DOHH2 (cell line): ENCODE measurements at regions not wholly inside any gene's neighbourhood (a gene's known extent, or its start where the extent isn't known, plus 50 kb on each side); places are given as distances from the start of the nearest gene placed in this dataset.

Experiments
- H3F3A ChIP-seq: fragments of 200-600 bp; sonication (generic), shearing (Covaris generic); 2 replicates; pipeline ENCODE4 v1.6.0; 2016; ENCODE audit warnings: antibody characterized with exemption, mild to moderate bottlenecking; ENCODE audit not compliant: control insufficient read depth, insufficient read depth
- H3K27ac ChIP-seq: fragments of 200-600 bp; sonication (generic); 2 replicates; pipeline ENCODE4 v1.5.1; 2014; ENCODE audit warnings: low read depth, mild to moderate bottlenecking, low read length, moderate library complexity
- H3K27me3 ChIP-seq: fragments of 200-600 bp; sonication (generic); 2 replicates; pipeline ENCODE4 v1.6.1; 2014; ENCODE audit warnings: mild to moderate bottlenecking, low read length, mixed read lengths; ENCODE audit not compliant: control insufficient read depth
- H3K36me3 ChIP-seq: fragments of 200-600 bp; sonication (generic); 2 replicates; pipeline ENCODE4 v1.6.1; 2014; ENCODE audit warnings: mild to moderate bottlenecking, low read length, moderate library complexity, mixed read lengths; ENCODE audit not compliant: control insufficient read depth
- H3K4me1 ChIP-seq: fragments of 200-600 bp; sonication (generic); 2 replicates; pipeline ENCODE4 v1.6.1; 2014; ENCODE audit warnings: mild to moderate bottlenecking, low read length, mixed read lengths; ENCODE audit not compliant: control insufficient read depth
- H3K4me2 ChIP-seq: fragments of 200-600 bp; sonication (generic); 2 replicates; pipeline ENCODE4 v1.6.0; 2014; ENCODE audit warnings: mild to moderate bottlenecking, low read length, moderate library complexity
- H3K4me3 ChIP-seq: fragments of 200-600 bp; sonication (generic); 2 replicates; pipeline ENCODE4 v1.5.1; 2014; ENCODE audit warnings: mild to moderate bottlenecking, low read length, mixed read lengths
- H3K79me2 ChIP-seq: fragments of 200-600 bp; sonication (generic); 2 replicates; pipeline ENCODE4 v1.6.1; 2014; ENCODE audit warnings: mild to moderate bottlenecking, low read length, mixed read lengths; ENCODE audit not compliant: control insufficient read depth
- H3K9me2 ChIP-seq: fragments of 200-600 bp; sonication (generic); replicated peaks from 2 replicates; pipeline ENCODE4 v1.6.1; 2014; ENCODE audit warnings: mild to moderate bottlenecking, low read length, mixed read lengths; ENCODE audit not compliant: control insufficient read depth
- H3K9me3 ChIP-seq: fragments of 200-600 bp; sonication (generic); 2 replicates; pipeline ENCODE4 v1.6.1; 2014; ENCODE audit warnings: antibody characterized with exemption, low read length, mixed read lengths; ENCODE audit not compliant: control insufficient read depth, insufficient read depth
- H4K20me1 ChIP-seq: fragments of 200-600 bp; sonication (generic); 2 replicates; pipeline ENCODE4 v1.6.0; 2014; ENCODE audit warnings: low read depth, mild to moderate bottlenecking, antibody characterized with exemption, low read length, moderate library complexity; ENCODE audit not compliant: control insufficient read depth, insufficient read depth
- EZH2phosphoT487 ChIP-seq: fragments of 200-600 bp; sonication (generic); IDR thresholded peaks from 2 replicates; pipeline ENCODE4 v1.6.1; 2017; ENCODE audit warnings: borderline replicate concordance, mild to moderate bottlenecking, antibody characterized with exemption, low read length, moderate library complexity, mixed read lengths
- TF ChIP-seq, protein P1 (sequence below): fragments of 200-600 bp; sonication (generic); IDR thresholded peaks from one replicate; pipeline ENCODE4 v1.5.1; 2014; ENCODE audit warnings: antibody characterized with exemption, mild to moderate bottlenecking, low read depth, low read length; ENCODE audit not compliant: poor library complexity, severe bottlenecking

DNA sequence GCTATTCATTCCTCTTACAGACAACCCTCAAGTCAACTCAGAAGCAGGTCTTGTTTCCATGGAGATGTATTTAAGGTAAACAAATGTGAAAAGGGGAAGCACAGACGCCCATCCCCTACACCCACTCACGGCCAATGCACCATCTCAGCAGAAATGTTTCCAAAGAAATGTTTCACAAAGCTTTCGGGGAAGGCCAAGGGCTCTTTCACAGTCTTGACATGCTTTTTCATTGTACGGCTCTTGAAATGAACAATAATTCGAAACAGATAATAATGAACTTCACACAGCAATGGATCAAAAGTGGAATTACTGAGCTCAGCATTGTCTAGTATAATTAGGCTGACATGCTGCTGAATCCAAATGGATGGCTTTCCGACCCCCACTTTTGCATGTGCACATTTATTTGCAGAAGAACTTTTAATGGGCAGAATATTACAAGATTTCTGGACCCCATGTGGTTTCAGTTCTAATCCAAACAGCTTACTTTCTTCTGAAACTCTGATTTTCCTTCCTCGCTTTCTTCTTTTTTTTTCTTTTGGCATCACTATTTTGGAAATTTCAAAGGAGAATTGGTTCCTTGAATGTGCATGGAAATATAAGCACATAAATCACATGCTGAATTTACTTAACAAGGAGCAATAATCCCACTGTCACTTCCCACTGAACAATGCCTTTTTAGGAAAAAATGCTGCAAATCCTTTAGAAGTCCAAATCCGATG is 160.9 kb downstream of the SMIM20 start:
- no peaks in the 10 kb centered on the region for H3F3A ChIP-seq
- no peaks in the 10 kb centered on the region for H3K9me2 ChIP-seq
- H3K27ac ChIP-seq: no peak overlapping the region
- TF ChIP-seq EZH2phosphoT487: no peak
- TF ChIP-seq, protein P1, sequence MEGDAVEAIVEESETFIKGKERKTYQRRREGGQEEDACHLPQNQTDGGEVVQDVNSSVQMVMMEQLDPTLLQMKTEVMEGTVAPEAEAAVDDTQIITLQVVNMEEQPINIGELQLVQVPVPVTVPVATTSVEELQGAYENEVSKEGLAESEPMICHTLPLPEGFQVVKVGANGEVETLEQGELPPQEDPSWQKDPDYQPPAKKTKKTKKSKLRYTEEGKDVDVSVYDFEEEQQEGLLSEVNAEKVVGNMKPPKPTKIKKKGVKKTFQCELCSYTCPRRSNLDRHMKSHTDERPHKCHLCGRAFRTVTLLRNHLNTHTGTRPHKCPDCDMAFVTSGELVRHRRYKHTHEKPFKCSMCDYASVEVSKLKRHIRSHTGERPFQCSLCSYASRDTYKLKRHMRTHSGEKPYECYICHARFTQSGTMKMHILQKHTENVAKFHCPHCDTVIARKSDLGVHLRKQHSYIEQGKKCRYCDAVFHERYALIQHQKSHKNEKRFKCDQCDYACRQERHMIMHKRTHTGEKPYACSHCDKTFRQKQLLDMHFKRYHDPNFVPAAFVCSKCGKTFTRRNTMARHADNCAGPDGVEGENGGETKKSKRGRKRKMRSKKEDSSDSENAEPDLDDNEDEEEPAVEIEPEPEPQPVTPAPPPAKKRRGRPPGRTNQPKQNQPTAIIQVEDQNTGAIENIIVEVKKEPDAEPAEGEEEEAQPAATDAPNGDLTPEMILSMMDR: no peak
- no peaks in the 10 kb centered on the region for H3K9me3 ChIP-seq
- H3K27me3 ChIP-seq: peaks cover 45% of the 10 kb centered on the region
- H3K4me3 ChIP-seq: no peak overlapping the region
- H3K4me2 ChIP-seq: no peak overlapping the region
- H3K4me1 ChIP-seq: peaks cover 4% of the 10 kb centered on the region; the same call in 1 of the 2 replicates
- H4K20me1 ChIP-seq: no peaks in the 10 kb centered on the region
- no peaks in the 10 kb centered on the region for H3K79me2 ChIP-seq
- no peaks in the 10 kb centered on the region for H3K36me3 ChIP-seq

DNA sequence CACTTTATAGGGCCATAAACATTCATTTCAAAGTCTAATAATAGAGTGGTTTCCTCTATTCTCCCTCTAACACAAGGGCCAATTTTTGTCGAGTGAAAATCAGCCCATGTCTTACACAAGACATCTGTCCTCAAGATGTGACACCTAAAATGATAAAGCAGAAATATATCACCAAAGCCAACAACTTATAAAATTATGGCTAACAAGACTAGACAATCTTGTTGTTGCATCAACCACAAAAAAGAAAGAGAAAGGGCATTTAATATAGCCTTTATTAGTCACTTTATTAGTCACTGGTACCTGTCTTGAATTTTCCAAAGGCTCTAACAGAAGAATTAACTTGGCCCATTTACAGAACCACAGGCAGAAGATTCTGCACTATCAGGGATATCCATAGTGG is 161.6 kb downstream of the SMIM20 start:
- Histone ChIP-seq H3K79me2 (no peaks in the 10 kb centered on the region), H3K27ac (no peak overlapping the region), H3K9me3 (no peaks in the 10 kb centered on the region), H3K9me2 (no peaks in the 10 kb centered on the region), H4K20me1 (no peaks in the 10 kb centered on the region), H3K27me3 (peaks cover 51% of the 10 kb centered on the region), H3K36me3 (no peaks in the 10 kb centered on the region), H3K4me2 (no peak overlapping the region), H3K4me1 (peaks cover 4% of the 10 kb centered on the region; the same call in 1 of the 2 replicates), H3K4me3 (no peak overlapping the region), H3F3A (no peaks in the 10 kb centered on the region)
- TF ChIP-seq EZH2phosphoT487: no peak
- TF ChIP-seq, protein P1: no peak

DNA sequence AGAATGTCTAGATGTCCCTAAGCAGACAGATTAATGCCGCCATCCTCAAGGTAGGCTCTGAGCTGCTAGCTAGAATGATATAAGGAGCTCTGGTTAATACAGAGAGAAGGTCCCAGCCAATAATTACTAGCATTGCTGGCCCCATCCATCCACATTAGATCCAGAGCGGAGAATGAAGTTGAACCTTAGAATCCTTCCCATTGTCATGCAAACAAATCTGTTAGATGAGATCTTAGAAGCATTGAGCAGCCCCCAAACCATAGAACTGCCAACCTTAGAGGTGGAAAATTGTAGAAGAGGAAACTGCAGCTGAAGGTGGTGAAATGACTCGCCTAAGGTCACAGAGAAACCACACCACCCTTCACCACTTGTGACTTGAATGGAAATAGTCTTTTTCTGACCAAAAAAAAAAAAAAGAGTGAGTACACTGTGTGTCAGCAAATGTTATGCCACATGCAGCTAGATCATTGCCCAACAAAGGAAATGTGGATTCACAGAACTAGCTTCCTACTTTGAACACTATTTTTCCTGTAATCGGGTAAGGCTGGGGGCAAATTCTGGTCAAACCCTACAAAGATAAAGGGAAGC is 162.1 kb downstream of the SMIM20 start:
- peaks cover 4% of the 10 kb centered on the region; the same call in 1 of the 2 replicates for H3K4me1 ChIP-seq
- no peaks in the 10 kb centered on the region for H3K36me3 ChIP-seq

More for the DNA sequence above, 162.1 kb downstream of the SMIM20 start:
- Histone ChIP-seq H3F3A (no peaks in the 10 kb centered on the region), H3K4me2 (no peak overlapping the region), H3K27ac (no peak overlapping the region), H3K4me3 (no peak overlapping the region), H4K20me1 (no peaks in the 10 kb centered on the region), H3K9me2 (no peaks in the 10 kb centered on the region), H3K79me2 (no peaks in the 10 kb centered on the region), H3K9me3 (no peaks in the 10 kb centered on the region), H3K27me3 (peaks cover 55% of the 10 kb centered on the region)
- TF ChIP-seq EZH2phosphoT487: no peak
- TF ChIP-seq, protein P1: no peak
